ENCODE measurements at regions not wholly inside any gene's neighbourhood (a gene's known extent, or its start where the extent isn't known, plus 50 kb on each side); places are given as distances from the start of the nearest gene placed in this dataset.

DNA sequence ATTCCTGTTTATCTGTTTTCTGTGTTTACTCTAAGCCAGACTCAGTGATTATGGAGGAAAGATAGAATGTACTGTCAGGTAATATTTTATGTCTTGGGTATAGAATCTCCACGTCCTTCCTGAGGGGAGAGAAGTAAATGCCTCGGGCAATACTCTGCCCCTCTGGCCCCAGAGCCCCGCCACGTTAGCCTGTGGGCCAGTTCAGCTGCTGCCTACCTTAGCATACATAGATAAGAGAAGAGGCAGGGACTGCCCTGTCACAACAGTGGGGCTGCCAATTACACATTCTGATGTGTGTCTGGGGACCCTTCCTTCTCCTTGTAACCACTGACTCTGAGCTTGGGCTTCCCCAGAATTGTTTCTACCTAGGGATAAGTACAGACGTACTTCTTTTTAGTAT is 347.7 kb upstream of the ATP11B start:
- ATAC-seq, result no peak
- no peak for DNase-seq
- intact Hi-C loops (cut with DNase I, micrococcal nuclease), result no loop called here

GRCh38 chr3:182450942-182451787 is 342.1 kb upstream of the ATP11B start:
- intact Hi-C loops (cut with DNase I, micrococcal nuclease), result no loop called here

GRCh38 chr3:182451871-182452270 is 341.4 kb upstream of the ATP11B start:
- no peak for DNase-seq
- intact Hi-C loops (cut with DNase I, micrococcal nuclease), result no loop called here
- ATAC-seq, result no peak

More at GRCh38 chr3:182450942-182451787, 342.1 kb upstream of the ATP11B start:
- no peak for ATAC-seq
- DNase-seq, result no peak

GRCh38 chr3:182455011-182455410 is 338.3 kb upstream of the ATP11B start:
- intact Hi-C loops (cut with DNase I, micrococcal nuclease), result no loop called here
- ATAC-seq (no peak), DNase-seq (no peak)

DNA sequence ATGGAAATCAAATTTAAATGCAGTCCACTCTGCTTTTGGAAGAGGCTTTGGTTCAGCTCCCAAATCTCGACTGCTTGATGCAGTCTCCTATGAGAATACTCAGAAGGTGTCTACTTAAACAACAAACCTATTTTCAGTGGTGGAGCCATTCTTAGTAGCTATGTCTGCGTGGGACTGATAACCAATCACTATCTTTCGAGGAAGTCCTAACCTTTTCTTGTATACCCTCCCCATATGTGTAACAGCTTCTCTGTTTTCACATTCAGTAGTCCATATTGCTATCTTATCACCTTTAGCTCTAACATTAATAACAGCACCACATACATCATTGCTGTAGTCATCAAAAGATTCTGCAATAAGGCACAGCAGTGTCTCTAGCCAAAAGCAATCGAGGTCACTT is 333.0 kb upstream of the ATP11B start:
- intact Hi-C loops (cut with DNase I, micrococcal nuclease), result no loop called here
- DNase-seq (no peak), ATAC-seq (no peak)

DNA sequence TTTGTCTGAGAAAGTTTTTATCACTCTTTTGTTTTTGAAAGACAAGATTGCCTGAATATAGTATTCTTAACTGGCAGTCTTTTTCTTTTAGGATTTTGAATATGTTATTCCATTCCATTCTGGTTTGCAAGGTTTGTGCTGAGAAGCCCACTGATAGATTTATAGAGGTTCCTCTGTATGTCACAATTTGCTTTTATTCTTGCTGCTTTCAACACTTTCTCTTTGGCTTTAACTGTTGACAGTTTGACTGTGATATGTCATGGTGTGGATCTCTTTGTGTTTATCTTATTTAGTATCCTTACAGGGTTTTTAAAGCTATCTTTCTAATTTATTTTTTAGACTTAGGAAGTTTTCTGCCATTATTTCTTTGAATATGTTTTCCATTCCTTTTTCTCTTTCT is 331.2 kb upstream of the ATP11B start:
- DNase-seq, result no peak
- intact Hi-C loops (cut with DNase I, micrococcal nuclease), result no loop called here
- ATAC-seq, result no peak

GRCh38 chr3:182464513-182465145 is 328.7 kb upstream of the ATP11B start:
- intact Hi-C loops (cut with DNase I, micrococcal nuclease), result no loop called here
- DNase-seq, result no peak
- peak; percentile 54 for ATAC-seq

GRCh38 chr3:182465301-182466185 is 327.8 kb upstream of the ATP11B start:
- peak; percentile 27 for ATAC-seq
- intact Hi-C loops (cut with DNase I, micrococcal nuclease), result no loop called here
- no peak for DNase-seq

DNA sequence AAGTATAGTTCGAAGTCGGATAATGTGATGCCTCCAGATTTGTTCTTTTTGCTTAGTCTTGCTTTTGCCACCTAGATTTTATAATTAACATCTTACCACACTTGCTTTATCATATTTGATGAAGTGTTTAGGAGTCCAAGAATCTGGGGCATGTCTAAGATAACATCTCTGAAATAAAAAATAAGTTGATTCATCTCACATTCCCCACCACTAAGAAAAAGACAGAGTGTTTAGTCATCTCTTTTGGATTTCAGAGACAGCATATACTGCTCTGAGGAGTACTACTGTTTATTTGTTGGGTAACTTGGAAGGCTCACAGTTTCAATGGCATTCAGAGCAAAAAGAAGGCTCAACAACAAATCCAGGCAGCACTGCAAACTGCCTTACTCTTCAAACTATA is 324.2 kb upstream of the ATP11B start:
- ATAC-seq (no peak), DNase-seq (no peak)
- intact Hi-C loops (cut with DNase I, micrococcal nuclease), result no loop called here

DNA sequence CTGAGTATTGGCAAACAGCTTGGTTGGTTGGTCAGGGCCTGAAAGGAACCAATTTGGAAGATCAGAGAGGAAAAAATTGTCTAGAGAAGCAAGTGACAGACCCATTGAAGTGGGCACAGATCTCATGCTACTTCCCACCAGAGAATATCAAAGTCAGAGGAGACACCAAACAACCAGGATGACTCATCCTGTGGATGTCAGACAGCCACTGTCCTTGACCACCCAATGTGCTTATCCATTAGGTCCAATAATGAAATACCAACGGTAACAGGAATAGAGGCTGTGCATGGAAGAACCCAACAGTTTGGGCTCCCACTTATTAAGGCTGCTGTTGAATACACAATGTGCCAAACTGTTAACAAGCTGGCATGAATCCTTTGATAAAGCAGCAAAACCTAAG is 323.1 kb upstream of the ATP11B start:
- ATAC-seq (no peak), DNase-seq (no peak)
- intact Hi-C loops (cut with DNase I, micrococcal nuclease), result no loop called here

DNA sequence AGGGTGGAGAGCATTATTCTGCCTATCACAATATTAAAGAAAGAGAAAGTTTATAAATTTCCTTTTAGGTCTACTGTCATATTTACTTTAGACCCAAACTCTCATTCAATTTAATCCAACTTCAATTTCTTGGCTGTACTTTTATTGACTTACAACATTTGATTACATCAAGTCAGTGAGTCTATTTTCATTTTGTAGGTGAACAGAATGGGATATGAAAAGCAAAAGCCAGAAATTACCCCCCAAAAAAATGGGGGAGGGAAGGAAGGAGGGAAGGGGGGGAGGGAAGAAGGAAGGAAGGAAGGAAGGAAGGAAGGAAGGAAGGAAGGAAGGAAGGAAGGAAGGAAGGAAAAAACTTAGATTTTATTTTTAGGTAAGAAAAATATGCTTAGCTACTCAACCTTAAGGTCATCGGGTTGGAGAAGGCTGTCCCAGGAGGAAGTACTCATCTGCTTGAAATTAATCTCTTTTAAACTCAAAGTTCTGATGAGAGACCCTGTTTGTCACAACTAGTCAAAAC is 320.1 kb upstream of the ATP11B start:
- ATAC-seq (no peak), DNase-seq (no peak)
- intact Hi-C loops (cut with DNase I, micrococcal nuclease), result no loop called here

DNA sequence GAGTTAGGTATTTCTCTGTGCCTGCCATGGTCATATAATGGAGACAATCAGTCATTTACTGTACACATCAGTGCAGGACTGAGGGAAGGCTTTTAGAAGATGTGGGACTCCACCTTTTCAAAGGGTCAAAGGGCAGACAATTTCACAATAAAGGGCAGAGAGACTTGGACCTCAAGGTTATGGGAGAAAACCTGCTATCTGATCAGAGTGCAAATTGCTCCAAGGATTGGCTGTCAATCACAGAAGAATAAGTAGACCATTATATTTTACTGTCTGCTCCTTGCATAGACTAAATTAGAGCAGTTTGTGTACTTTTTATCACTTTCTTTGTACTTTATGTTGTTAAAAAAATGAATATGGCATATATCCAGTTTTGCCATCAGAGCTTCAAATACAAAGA is 314.9 kb upstream of the ATP11B start:
- intact Hi-C loops (cut with DNase I, micrococcal nuclease), result no loop called here
- ATAC-seq (peak; percentile 50), DNase-seq (no peak)

DNA sequence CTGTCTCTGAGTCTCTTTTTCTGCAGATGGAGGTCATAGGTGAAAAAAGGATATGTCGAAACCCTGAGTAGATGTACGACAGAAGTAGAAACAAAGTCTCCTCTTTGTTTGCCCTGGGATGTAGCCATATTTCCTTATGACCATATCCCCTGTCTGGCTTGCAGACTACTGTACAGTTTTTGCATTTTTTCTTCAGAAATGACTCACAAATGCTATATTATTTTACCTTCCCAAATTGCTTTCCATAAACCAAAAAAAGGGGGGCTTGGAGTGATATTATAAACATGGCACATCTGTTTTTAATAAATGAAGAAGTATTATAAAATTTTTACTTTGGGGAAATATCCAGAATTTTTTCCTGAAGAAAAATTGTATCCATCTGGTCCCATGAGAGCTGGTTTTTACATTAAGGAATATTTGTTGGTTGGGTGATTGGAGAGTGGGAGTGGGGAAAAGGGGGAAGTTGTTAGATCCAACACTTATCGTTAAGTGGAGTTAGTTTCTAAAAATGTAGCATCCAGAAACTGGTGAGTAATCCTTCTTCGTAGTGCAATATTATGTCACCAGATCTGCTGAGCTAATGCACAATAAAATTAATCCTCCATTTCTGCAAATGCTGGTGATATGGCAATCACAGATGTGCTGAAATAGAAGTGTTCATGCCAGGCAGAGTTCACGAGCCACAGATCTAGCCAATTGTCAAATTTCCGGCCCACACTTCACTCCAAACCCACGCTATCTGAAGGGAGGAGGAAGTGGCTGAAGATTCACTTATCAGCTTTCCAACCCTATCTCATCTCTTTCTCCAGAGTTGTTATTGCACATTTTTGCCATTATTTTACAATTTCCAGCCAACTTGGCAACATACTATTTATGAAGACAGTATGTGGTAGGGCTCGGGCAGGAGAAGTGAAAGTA is 313.6 kb upstream of the ATP11B start:
- intact Hi-C loops (cut with DNase I, micrococcal nuclease), result no loop called here
- ATAC-seq, result no peak
- DNase-seq, result no peak

DNA sequence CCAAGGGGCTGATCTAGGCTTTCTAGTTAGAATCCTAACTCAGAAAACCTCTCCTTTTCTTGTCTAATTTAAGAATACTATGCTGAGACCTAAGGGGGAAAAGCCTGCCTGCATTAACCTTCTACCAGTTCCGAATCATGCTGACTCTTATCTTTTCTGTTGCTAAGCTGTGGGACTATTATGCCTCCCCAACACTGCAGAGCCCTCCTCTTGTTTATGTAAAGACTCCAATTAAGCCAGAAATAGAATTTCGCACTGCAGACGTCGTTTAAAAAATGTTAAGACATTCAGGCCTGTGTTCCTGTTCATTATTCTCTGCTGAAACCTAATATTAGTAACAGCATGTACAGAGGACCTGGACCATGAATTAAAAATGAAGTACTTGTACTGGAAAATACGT is 310.6 kb upstream of the ATP11B start:
- intact Hi-C loops (cut with DNase I, micrococcal nuclease), result no loop called here
- DNase-seq (no peak), ATAC-seq (no peak)

DNA sequence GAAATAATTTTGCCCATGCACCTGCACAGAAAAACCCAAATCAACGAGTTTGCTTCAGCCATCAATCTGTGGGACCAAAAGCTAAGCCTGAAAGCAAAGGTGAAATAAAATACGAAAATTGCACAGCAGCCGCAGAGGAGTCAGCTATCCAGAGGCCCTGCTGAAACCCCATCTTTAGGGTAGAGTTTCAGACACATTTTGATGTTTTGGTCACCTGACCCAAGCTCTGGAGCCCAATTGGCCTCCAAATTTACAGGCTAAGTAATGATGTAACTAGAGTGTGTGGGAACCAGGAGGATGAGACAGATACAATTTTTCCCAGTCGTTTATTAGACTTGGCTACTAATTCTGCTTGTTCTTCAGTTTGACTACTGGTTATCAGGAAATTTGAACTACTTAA is 308.6 kb upstream of the ATP11B start:
- ATAC-seq (no peak), DNase-seq (no peak)
- intact Hi-C loops (cut with DNase I, micrococcal nuclease), result no loop called here

- DNase-seq (no peak), ATAC-seq (peak; percentile 50)
- intact Hi-C loops (cut with DNase I, micrococcal nuclease), result no loop called here
These were observed 308.0 kb upstream of the ATP11B start for GRCh38 chr3:182485301-182485700.

DNA sequence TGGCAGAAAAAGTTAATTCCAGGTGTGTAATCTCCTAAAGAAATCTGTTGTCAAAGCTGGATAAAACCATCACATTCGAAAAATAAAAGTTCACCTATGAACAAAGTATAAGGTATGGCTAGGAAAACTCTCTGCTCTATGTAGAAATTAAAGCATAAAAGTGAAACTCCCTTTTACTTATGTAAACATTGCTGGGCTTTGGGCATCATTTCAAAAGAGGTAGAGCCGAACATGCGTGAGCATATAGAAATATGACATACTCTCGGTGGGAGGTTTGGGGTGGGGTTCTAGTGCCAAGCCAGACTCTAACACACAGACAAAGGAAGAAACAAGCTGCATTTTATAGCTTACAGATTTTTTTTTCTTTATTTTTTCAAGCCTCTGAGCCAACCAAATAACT is 306.8 kb upstream of the ATP11B start:
- peak; percentile 52 for ATAC-seq
- intact Hi-C loops (cut with DNase I, micrococcal nuclease), result no loop called here
- no peak for DNase-seq

DNA sequence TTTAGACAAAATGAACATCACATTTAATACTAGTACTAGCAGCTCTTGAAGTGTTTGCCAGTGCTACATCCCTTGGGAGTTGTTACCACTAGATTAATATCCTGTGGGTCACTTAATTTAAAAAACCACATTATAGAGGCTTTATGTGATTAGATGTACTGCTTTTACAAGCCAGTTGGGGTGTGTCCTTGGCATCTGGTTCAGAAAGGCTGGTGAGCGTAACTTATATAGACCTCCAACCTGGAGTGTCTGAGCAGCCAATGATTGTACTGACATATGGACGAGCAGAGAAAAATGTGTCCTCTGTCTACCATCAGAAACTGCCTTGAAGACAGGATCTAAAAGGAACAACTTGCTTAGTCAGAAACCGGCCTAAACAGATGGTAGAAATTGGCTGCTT is 306.2 kb upstream of the ATP11B start:
- intact Hi-C loops (cut with DNase I, micrococcal nuclease), result no loop called here
- DNase-seq (no peak), ATAC-seq (peak; percentile 42)

DNA sequence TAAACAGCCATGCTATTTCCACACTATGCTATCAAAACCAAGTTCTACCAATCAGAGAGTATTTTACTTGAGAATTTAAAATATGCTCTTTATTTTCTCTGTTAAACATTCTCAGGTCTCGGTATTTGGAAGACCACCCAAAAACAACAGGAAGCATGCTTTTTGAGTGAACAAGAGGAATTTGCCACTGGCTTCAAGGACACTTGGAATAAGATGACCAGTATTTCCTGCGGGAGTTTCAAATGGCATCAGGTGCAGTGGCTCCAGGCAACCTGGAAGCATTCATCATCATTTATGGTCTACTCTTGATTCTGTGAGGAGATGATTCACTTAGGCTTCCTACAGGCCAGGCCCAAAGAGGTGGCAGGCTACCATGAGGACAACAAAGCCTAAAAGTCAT is 305.7 kb upstream of the ATP11B start:
- no peak for DNase-seq
- no peak for ATAC-seq
- intact Hi-C loops (cut with DNase I, micrococcal nuclease), result no loop called here

Measured in left colon (tissue), 2 donors.